HG02642 (cell line): ENCODE measurements at regions not wholly inside any gene's neighbourhood (a gene's known extent, or its start where the extent isn't known, plus 50 kb on each side); places are given as distances from the start of the nearest gene placed in this dataset.

Experiments
- ATAC-seq: cut with Tn5 transposase; IDR thresholded peaks from one replicate; pipeline ENCODE4 v1.9.1; 2021; ENCODE audit warnings: mild to moderate bottlenecking; ENCODE audit not compliant: unreplicated experiment, poor library complexity

GRCh38 chr12:85489194-85489593, 209.2 kb downstream of the ALX1 start:
- ATAC-seq = no peak

GRCh38 chr12:85504164-85504563, 224.1 kb downstream of the ALX1 start:
- ATAC-seq = no peak

GRCh38 chr12:85504624-85505023, 224.6 kb downstream of the ALX1 start:
- ATAC-seq = no peak

- no peak for ATAC-seq
These were observed 227.4 kb downstream of the ALX1 start for GRCh38 chr12:85507456-85507855.

DNA sequence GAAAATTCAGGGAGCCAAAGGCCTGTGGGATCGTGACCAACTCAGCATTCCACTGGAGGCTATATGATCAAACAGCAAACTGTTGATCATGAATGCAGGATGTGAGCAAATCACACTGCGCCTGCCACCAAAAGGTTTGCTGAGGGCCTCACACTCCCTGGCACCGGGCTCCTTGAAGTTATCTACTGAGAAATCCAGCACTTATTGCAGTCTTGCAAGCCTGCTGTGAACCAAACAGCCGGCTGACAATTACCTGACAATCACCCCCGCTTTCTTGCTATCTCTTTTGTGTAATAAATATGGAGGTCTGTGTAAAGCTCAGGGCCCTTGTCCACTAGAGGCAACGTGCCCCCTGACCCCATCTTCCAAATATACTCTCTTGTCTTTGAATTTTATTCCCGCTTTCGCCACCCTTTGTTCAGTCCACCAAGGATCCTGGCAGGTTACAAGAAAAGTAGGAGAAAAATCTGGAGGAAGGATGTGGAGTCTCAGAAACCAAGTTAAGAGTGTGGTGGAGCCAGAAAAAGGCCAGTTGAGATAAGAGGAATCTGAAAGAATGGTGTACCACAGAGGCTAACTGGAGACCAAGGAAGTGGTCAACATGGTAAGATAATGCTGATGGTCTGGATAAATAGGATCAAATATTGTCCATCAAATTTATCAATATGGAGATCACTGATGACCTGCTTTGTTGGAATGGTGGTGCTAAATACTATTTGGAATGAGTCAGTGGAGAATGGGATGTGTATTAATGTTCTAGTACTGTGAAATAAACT, 229.2 kb downstream of the ALX1 start:
- ATAC-seq = peak; percentile 35

DNA sequence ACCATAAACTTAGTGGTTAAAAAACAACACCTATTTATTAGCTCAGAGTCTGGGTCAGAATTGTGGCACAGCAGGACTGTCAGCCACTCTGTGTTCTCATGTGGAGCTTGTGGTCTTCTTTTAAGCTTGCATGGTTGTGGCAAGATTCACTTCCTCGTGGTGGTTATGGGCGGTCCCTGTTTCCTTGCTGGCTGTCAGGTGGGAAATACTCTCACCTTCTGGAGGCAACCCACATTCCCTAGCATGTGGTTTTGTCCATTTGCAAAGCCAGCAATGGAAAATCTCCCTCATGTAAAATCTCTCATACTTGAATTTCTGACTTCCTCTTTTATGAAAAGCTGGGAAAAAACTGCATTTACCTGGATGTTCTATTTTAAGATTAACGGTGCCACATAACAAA, 229.8 kb downstream of the ALX1 start:
- ATAC-seq = peak; percentile 99

- ATAC-seq = no peak
These were observed 236.0 kb downstream of the ALX1 start for GRCh38 chr12:85516039-85516438.

DNA sequence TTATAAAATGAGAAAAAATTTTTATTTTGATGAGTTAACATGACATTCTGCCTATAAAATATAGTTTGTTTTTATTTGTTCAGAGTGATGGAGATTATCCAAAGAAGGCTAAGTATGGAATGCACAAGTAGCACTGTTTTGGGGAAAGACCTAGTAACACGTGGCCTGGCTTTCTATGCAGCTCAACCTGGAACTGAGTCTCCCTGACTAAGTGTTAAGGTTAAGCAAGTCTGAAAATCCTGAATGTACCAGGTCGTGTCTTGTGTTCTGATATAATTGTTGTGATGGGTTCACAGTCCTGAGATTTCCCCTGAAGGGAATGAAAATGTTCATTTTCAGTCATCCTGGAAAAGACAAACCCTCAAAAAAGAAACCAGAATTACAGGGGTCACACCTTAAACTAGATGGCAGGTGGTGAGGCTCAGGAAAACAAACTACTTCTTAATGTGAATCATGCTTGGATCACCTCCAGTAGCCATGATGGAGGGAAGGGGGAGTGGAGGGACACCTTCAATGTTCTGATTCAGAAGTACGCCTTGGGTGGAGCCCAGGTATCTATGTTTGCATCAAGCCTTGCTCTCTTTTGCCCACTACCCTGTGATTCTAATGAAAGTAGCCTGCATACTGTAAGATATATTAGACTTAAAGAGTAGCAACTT, 236.8 kb downstream of the ALX1 start:
- no peak for ATAC-seq

DNA sequence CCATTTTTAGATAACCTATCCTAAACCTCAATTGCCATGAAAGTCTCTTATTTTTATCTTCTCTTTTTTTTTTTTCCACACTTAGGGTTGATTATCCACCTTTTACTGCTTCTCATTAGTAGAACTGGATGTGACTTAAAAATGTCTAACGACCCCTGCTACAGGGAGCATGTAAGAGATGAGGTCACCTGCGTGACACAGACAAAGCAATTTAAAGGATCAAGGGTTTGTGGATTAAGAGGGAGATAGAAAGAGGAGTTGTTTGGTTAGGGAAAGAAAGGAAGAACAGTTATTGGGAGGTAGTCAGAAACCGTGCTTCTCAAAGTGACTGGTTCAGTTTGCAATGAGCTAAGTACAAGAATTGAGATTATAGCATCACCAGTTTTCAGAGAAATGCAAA, 239.1 kb downstream of the ALX1 start:
- ATAC-seq = no peak

- no peak for ATAC-seq
These were observed 243.2 kb downstream of the ALX1 start for GRCh38 chr12:85523197-85523596.

- ATAC-seq = peak; percentile 78
These were observed 247.2 kb downstream of the ALX1 start for GRCh38 chr12:85527192-85527591.

DNA sequence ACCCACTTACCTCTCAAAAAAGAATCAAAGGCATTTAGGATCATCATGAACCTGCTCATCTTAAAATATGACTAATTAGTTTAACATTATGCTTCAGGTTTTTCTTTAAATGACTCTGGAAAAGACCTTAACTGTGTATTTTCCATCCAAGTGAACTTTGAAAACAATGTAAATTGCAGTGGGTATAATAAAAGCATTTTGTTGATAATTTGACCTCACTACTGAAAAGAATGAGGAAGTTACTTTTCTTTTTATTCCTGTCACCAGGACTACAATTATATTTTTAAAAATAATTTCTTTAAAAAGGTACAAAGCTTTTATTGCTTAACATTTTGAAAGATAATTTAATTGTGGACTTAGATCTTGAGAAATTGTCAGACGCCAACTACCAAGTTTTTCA, 249.9 kb downstream of the ALX1 start:
- ATAC-seq = no peak

GRCh38 chr12:85530456-85530855, 250.4 kb downstream of the ALX1 start:
- no peak for ATAC-seq

DNA sequence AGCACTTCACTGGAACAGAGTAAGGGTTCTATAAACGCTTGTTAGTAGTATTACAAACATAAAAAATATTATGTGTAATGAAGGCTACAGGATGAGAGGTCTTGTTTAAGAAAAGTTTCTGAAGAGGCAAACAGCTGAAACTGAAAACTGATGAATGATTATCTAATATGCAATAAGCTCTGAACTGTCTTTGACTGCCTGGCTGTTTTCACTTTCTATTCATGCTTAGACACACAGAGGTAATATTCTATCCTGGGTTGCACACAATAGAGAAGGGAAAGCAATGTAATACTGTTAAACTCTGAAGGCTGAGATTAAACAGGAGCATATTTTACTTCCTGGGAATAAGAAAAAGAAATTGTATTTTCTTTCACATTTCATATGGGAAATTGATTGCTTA, 251.3 kb downstream of the ALX1 start:
- ATAC-seq = peak; percentile 93

GRCh38 chr12:85549640-85550039, 269.6 kb downstream of the ALX1 start:
- no peak for ATAC-seq

DNA sequence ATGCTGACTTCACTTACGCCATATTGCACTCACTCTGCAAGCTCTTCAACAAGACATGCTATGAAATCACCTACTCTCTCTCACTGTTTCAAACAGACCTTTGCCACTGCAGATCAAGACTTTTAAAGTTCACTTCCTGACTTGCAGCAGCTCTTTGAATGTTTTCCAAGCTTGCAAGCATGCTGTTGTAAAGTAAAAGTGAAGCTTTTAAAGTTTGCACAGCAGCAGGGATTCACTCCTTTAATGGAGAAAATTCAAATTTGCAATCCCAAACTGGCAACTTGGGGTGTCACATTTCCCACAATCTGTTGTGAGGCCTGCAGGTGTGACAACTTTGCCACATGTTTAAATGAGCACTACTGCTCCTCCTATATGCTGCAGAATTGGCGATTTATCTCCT, 270.9 kb downstream of the ALX1 start:
- no peak for ATAC-seq

GRCh38 chr12:85552461-85552860, 272.4 kb downstream of the ALX1 start:
- ATAC-seq = no peak

DNA sequence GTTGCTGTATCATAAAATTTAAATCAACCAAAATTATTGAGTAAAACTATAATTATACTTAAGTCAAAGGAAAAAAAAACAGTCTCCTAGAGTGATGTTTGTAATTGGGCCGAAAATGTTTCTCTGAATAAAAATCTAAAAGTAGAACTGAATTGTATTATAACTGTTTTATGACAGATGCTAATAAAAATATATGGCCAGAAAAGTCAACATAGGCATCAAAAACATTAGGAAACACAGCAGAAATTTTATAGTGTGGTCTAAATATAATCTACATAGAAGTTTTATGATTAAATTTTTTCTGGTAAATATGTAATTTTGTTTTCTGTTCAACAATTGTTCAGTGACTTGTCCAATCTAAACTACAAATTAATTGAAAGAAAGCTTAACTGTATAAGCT, 277.8 kb downstream of the ALX1 start:
- no peak for ATAC-seq

GRCh38 chr12:85558684-85559083, 277.5 kb downstream of the RASSF9 start:
- no peak for ATAC-seq

DNA sequence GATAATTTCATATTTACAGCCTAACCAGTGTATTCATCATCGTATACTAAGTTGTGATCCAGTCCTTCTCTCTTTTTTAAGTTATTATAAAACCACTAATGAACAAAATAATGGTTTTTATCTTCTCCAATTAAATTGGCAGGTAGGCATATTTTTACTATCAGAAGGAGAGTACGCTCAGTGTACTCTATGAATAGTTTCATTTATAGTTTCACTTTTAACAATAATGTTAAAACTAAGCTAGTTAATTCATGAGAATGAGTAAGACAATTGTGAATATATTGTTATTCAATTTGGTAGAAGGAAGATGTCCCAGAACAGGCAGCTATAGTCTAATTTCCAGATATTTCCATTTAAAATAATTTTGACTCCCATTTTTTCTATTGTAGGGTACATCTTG, 277.1 kb downstream of the RASSF9 start:
- no peak for ATAC-seq

DNA sequence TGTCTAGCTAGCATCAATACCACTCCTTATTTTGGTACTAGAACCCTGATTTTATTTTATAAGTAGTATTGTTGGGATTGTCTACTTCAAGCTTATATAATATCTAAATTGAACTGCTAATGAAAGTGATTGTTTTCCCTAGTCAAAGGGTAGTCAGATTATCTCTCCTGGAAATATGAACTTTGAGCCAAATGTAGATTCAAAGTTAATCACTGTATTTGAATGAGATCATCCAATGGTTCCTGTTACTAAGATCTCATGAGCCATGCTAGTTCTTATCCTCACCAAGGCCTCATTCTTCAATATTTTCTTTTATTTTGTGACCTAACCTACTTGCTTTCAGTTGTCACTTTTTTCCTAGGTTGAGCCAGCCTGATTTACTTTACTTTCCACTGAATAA, 276.7 kb downstream of the RASSF9 start:
- ATAC-seq = no peak

GRCh38 chr12:85562765-85563164, 273.4 kb downstream of the RASSF9 start:
- ATAC-seq = no peak
